HG02885 (cell line): ENCODE measurements at regions not wholly inside any gene's neighbourhood (a gene's known extent, or its start where the extent isn't known, plus 50 kb on each side); places are given as distances from the start of the nearest gene placed in this dataset.

Source experiments
- ATAC-seq: cut with Tn5 transposase; IDR thresholded peaks from one replicate; pipeline ENCODE4 v1.9.1; 2021; ENCODE audit warnings: mild to moderate bottlenecking; ENCODE audit not compliant: unreplicated experiment, poor library complexity

GRCh38 chr13:104740641-104741222, 1674.5 kb upstream of the SLC10A2 start:
- ATAC-seq = no peak

DNA sequence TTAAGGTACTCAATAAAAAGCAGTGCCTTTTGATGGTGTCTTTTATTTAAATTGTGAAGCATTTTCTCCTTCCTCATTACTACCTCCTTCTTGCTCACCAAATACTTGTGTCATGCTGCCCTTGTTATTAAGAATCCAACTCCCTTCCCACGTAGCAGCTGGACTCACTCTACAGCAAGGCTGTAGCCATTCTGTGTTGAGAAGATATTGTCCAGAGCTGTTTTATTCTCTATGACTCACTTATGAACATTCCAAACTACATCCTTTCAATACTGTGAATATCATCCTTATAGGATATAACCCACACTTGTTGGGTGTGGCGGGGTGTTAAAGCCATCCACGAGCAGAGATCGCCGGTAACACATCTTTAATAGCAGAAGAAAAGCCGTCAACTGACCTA, 1671.5 kb upstream of the SLC10A2 start:
- no peak for ATAC-seq

DNA sequence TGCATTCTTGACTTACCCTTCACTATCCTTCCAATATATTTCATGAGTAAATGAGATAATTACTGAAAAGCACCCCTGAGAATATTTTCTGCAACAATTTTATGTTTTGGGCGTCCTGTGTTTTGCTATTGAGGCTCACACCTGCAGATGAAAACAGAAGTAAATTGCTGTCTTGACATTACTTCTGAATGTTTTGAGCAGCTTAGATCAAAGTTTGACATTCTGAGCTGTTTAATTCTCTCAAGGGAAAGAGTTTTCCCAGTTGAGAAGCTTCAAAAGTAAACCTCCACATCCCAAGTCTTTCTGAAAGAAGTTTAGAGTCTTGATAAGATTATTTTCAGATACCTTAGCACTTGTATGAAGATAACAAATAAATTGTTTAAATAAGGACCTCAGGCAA, 1667.2 kb upstream of the SLC10A2 start:
- no peak for ATAC-seq

- no peak for ATAC-seq
Measured at GRCh38 chr13:104715111-104715510, 1648.9 kb upstream of the SLC10A2 start.

DNA sequence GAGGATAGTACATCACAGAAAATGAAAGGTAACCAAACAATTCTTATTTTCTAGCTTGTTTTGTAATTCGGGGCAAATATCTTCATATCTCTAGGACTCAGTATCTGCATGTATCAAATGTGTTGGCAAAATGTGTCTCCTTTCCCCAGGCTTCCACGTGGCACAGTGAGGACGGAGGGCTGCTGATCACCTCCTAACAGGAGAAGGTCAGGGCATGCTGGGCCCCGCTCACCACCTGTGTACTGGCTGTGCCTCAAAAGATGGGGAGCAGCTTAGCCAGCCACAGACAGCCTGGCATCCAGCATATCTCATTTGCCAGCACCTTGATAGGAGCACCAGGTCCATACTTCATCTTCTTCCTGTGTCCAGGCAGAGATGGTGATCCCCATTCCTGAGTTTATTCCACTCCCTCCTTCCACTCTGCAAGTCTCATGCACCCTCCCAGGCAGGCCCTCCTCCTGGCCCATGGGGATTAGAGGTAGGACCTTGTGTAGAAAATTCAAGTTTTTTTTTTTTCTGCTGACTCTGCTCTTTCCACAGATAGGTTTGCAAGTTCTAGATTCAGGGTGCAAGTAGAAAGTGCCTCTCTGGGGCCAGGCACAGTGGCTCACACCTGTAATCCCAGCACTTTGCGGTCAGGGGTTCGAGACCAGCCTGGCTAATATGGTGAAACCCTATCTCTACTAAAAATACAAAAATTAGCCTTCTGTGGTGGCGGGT, 1639.0 kb upstream of the SLC10A2 start:
- no peak for ATAC-seq

- ATAC-seq = no peak
Measured at GRCh38 chr13:104701591-104701990, 1635.4 kb upstream of the SLC10A2 start.

GRCh38 chr13:104694397-104694796, 1628.2 kb upstream of the SLC10A2 start:
- no peak for ATAC-seq

- ATAC-seq = no peak
Measured at GRCh38 chr13:104693126-104693525, 1626.9 kb upstream of the SLC10A2 start.

GRCh38 chr13:104691767-104692467, 1625.7 kb upstream of the SLC10A2 start:
- no peak for ATAC-seq

GRCh38 chr13:104686484-104686883, 1620.3 kb upstream of the SLC10A2 start:
- ATAC-seq = no peak

- no peak for ATAC-seq
Measured at GRCh38 chr13:104683789-104684188, 1617.6 kb upstream of the SLC10A2 start.

DNA sequence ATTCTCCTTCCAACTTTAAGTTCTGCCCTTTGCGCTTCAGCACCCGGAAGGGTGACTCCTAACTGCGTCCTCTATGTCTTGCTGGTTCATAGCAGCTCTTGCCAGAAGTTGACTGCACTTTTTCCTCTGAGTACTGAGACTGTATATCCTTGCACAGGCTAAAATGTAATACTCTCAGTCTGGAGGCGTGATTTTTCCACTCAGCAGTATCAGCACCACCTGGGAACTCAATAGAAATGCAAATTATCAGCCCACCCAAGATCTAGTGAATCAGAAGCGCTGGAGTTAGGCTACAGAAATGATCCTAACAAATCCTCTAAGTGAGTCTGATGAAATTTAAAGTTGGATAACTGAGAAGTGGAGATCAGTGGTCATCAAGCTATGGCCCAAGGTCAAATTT, 1611.9 kb upstream of the SLC10A2 start:
- ATAC-seq = no peak

DNA sequence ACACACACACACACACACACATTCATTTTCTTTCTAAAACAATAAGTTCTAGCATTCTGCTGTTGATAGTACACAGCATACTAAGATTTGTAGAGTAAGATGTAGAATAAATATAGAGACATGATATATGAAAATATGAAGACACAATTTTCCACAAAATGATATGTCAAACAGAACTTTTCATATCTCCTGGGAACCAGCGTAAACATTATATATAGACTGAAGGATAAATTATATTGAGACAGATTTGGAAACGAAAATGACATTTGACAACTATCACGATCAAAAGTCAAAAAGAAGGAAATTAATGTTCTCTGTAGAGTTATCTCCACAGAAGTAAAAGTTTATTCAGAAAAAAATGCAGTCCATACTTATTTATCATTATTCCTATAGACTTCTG, 1605.7 kb upstream of the SLC10A2 start:
- no peak for ATAC-seq

DNA sequence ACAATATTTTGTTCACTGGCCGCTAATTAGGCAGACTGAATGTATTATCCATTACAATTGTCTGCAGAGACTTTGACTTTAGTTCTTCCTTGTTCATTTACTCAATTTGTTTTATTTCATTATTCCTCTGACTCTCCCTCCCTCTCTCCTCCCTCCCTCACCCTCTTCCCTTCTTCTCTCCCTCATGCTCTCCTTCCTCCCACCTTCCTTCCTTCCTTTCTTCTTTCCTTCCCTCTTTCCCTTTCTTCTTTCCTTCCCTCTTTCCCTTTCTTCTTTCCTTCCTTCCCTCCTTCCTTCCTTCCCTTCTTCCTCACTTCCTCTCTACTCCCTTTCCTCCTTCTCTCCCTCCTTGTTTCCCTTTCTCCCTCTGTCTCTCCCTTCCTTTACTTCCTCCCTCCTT, 1591.0 kb upstream of the SLC10A2 start:
- ATAC-seq = no peak

GRCh38 chr13:104650431-104650830, 1584.2 kb upstream of the SLC10A2 start:
- ATAC-seq = no peak

- ATAC-seq = no peak
Measured at GRCh38 chr13:104648291-104648690, 1582.1 kb upstream of the SLC10A2 start.

DNA sequence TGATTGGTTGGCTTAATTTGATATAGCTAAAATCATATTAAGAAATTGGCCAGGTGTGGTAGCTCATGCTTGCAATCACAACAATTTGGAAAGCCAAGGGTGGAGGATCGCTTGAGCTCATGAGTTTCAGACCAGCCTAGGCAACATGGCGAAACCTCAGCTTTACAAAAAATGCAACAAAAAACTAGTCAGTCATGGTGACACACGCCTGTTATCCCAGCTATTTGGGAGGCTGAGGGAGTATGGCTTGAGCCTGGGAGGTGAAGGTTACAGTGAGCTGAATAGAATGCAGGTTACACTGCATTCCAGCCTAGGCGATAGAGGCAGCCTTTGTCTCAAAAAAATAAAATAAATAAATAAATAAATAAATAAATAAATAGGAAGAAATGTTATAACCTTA, 1579.6 kb upstream of the SLC10A2 start:
- no peak for ATAC-seq

- ATAC-seq = no peak
Measured at GRCh38 chr13:104641309-104641708, 1575.1 kb upstream of the SLC10A2 start.

DNA sequence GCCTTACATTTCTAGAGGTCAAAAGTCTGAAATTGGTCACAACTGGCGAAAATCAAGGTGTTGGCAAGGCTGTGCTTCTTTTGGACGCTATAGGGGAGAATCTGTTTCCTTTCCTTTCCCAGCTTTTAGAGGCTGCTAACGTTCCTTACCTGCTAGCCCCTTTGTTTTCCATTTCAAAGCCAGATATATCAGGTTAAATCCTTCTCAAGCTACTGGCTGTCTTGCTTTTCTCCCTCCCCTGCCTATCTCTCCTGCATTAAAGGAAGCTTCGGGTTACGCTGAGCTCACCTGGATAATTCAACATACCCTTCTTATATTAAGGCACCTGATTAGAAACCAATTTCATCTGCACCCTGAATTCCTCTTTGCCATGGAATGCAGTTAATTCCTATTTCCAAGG, 1569.7 kb upstream of the SLC10A2 start:
- no peak for ATAC-seq

- ATAC-seq = no peak
Measured at GRCh38 chr13:104634016-104634415, 1567.8 kb upstream of the SLC10A2 start.

DNA sequence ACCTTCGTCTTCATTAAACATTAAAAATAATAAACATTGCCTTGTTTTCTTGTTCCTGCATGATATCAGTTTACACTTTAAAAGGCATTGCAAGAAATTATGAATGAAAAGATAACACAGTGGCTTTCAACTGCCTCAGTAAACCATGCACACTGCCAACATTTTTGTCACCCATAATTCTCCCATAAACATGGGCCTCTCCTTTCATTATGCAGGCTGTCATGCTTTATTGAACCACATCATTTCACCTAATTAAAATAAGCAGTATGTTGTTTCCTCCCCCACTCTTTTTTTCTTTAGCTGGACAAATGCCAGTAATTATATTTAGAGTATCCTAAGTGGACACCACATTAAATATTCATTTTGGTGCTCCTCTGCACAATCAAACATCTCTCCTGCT, 1566.5 kb upstream of the SLC10A2 start:
- no peak for ATAC-seq

- no peak for ATAC-seq
Measured at GRCh38 chr13:104625201-104625600, 1559.0 kb upstream of the SLC10A2 start.
